ENCODE measurements at regions not wholly inside any gene's neighbourhood (a gene's known extent, or its start where the extent isn't known, plus 50 kb on each side); places are given as distances from the start of the nearest gene placed in this dataset.

DNA sequence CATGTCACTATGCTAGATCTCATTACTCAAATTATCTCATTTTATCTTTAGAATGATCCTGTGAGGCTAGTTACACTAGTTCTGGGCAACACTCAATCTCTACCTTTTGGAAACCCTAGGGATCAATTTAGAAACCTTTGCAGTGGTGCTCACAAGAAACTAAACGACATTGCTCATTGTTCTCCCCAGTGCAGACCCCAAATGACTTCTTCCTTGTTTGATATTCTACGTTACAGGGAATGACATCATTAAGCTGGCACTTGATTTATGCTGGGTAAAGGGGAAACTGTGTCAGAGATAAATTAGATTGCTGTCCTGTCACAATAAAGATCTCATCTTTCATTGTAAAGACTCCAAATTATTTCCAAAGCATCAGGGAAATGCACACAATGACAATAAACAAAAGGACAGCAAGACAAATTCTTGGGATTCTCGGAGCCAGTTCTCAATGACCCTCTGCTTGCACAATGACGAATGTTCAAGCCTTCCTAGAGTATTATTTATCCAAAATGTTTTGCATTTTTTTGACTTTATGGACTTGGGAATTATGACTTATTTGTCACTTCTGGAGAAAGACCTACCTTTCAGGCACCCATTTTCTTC lies 1121.8 kb upstream of the TENM4 start:
- FAIRE-seq, result no peak
- Histone ChIP-seq H4K20me1 (ENCODE audit: control insufficient read depth, insufficient read depth) (no peaks in the 10 kb centered on the region), H3K27ac (ENCODE audit: control insufficient read depth, insufficient read depth) (no peak overlapping the region), H3K79me2 (ENCODE audit: control insufficient read depth, insufficient read depth, low read length) (no peaks in the 10 kb centered on the region), H3K4me3 (no peak overlapping the region), H3K9me3 (replicated peaks; ENCODE audit: control insufficient read depth, insufficient read depth, low read length) (no peaks in the 10 kb centered on the region), H3K9ac (ENCODE audit: control insufficient read depth, insufficient read depth, low read length) (no peak overlapping the region), H2AFZ (ENCODE audit: control insufficient read depth, low read depth, low read length) (no peak overlapping the region), H3K4me1 (ENCODE audit: control insufficient read depth, insufficient read depth, low read length) (no peaks in the 10 kb centered on the region), H3K4me2 (ENCODE audit: control insufficient read depth, insufficient read depth) (no peak overlapping the region), H3K27me3 (replicated peaks in 1 of 2; ENCODE audit: control insufficient read depth in 2 of 2, insufficient read depth in 2 of 2, low read length in 1 of 2) (no peaks in the 10 kb centered on the region), H3K36me3 (ENCODE audit: control insufficient read depth in 2 of 2, insufficient read depth in 2 of 2, low read length in 1 of 2) (no peaks in the 10 kb centered on the region)
- intact Hi-C loops (cut with micrococcal nuclease; ENCODE audit: unreplicated experiment), result no loop called here
- POLR2A ChIA-PET, result no interaction called here
- WGBS (ENCODE audit: insufficient coverage, insufficient replicate concordance, low lambda C conversion rate, missing lambda C conversion rate), result 4% methylated on average over 4 of the region's 4 CpGs
- SMC1A ChIA-PET (ENCODE audit: uncharacterized antibody, unreplicated experiment), result no interaction called here
- no TSS peak for BruUV-seq (replicated peaks)
- CTCF ChIA-PET, result no interaction called here
- in situ Hi-C loops (cut with MboI), result no loop called here
- ATAC-seq, result no peak
- RAD21 ChIA-PET (ENCODE audit: unreplicated experiment), result no interaction called here
- DNase-seq (ENCODE audit: low read depth, low spot score), result no peak
- TF ChIP-seq NFYA (IDR thresholded peaks at IDR 0.05; ENCODE audit: borderline replicate concordance, low read depth, low read length) (no peak), CHD1 (IDR thresholded peaks at IDR 0.05; ENCODE audit: low read depth, low read length) (no peak), RUNX3 (IDR thresholded peaks at IDR 0.05; ENCODE audit: low read length) (no peak), ATF7 (IDR thresholded peaks at IDR 0.05; ENCODE audit: low read depth) (no peak), IKZF2 (IDR thresholded peaks at IDR 0.05) (no peak), WRNIP1 (IDR thresholded peaks at IDR 0.05; ENCODE audit: borderline replicate concordance, low read depth, low read length) (no peak), ZZZ3 (IDR thresholded peaks at IDR 0.05; ENCODE audit: control insufficient read depth, insufficient read length, low read depth) (no peak), NFXL1 (IDR thresholded peaks at IDR 0.05; ENCODE audit: borderline replicate concordance) (no peak), EP300 (IDR thresholded peaks at IDR 0.05; ENCODE audit: borderline replicate concordance in 1 of 2, control insufficient read depth in 1 of 2, low read depth in 2 of 2, low read length in 2 of 2) (no peak), GATAD2B (conservative IDR thresholded peaks at IDR 0.05; ENCODE audit: low read depth) (no peak)
- TF ChIP-seq, protein P1, sequence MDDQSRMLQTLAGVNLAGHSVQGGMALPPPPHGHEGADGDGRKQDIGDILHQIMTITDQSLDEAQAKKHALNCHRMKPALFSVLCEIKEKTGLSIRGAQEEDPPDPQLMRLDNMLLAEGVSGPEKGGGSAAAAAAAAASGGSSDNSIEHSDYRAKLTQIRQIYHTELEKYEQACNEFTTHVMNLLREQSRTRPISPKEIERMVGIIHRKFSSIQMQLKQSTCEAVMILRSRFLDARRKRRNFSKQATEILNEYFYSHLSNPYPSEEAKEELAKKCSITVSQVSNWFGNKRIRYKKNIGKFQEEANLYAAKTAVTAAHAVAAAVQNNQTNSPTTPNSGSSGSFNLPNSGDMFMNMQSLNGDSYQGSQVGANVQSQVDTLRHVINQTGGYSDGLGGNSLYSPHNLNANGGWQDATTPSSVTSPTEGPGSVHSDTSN (IDR thresholded peaks at IDR 0.05; ENCODE audit: insufficient replicate concordance, low read depth, low read length), result no peak
- TF ChIP-seq, protein P2, sequence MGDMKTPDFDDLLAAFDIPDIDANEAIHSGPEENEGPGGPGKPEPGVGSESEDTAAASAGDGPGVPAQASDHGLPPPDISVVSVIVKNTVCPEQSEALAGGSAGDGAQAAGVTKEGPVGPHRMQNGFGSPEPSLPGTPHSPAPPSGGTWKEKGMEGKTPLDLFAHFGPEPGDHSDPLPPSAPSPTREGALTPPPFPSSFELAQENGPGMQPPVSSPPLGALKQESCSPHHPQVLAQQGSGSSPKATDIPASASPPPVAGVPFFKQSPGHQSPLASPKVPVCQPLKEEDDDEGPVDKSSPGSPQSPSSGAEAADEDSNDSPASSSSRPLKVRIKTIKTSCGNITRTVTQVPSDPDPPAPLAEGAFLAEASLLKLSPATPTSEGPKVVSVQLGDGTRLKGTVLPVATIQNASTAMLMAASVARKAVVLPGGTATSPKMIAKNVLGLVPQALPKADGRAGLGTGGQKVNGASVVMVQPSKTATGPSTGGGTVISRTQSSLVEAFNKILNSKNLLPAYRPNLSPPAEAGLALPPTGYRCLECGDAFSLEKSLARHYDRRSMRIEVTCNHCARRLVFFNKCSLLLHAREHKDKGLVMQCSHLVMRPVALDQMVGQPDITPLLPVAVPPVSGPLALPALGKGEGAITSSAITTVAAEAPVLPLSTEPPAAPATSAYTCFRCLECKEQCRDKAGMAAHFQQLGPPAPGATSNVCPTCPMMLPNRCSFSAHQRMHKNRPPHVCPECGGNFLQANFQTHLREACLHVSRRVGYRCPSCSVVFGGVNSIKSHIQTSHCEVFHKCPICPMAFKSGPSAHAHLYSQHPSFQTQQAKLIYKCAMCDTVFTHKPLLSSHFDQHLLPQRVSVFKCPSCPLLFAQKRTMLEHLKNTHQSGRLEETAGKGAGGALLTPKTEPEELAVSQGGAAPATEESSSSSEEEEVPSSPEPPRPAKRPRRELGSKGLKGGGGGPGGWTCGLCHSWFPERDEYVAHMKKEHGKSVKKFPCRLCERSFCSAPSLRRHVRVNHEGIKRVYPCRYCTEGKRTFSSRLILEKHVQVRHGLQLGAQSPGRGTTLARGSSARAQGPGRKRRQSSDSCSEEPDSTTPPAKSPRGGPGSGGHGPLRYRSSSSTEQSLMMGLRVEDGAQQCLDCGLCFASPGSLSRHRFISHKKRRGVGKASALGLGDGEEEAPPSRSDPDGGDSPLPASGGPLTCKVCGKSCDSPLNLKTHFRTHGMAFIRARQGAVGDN (IDR thresholded peaks at IDR 0.05), result no peak
- TF ChIP-seq, protein P3, sequence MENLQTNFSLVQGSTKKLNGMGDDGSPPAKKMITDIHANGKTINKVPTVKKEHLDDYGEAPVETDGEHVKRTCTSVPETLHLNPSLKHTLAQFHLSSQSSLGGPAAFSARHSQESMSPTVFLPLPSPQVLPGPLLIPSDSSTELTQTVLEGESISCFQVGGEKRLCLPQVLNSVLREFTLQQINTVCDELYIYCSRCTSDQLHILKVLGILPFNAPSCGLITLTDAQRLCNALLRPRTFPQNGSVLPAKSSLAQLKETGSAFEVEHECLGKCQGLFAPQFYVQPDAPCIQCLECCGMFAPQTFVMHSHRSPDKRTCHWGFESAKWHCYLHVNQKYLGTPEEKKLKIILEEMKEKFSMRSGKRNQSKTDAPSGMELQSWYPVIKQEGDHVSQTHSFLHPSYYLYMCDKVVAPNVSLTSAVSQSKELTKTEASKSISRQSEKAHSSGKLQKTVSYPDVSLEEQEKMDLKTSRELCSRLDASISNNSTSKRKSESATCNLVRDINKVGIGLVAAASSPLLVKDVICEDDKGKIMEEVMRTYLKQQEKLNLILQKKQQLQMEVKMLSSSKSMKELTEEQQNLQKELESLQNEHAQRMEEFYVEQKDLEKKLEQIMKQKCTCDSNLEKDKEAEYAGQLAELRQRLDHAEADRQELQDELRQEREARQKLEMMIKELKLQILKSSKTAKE (IDR thresholded peaks at IDR 0.05; ENCODE audit: low read depth, poor library complexity, severe bottlenecking), result no peak
